H9 (cell line): ENCODE measurements at regions not wholly inside any gene's neighbourhood (a gene's known extent, or its start where the extent isn't known, plus 50 kb on each side); places are given as distances from the start of the nearest gene placed in this dataset.

ENCODE experiments used
- DNase-seq: peaks from one replicate; pipeline ENCODE4 v3.0.0-alpha.2; 2017
- H2AFZ ChIP-seq: one replicate; pipeline ENCODE4 v1.6.1; 2013; ENCODE audit warnings: mild to moderate bottlenecking, low read length, control low read depth, moderate library complexity
- H2AK5ac ChIP-seq: 2 replicates; pipeline ENCODE4 v1.6.1; 2013; ENCODE audit warnings: low read length, control low read depth, mixed read lengths; ENCODE audit not compliant: insufficient read length
- H2BK120ac ChIP-seq: one replicate; pipeline ENCODE4 v1.6.1; 2013; ENCODE audit warnings: low read depth, mild to moderate bottlenecking, low read length, control low read depth, inconsistent platforms; ENCODE audit not compliant: poor library complexity, severe bottlenecking
- H2BK12ac ChIP-seq: 2 replicates; pipeline ENCODE4 v1.6.1; 2013; ENCODE audit warnings: low read length, control low read depth, mixed read lengths, low read depth; ENCODE audit not compliant: insufficient read length
- H2BK15ac ChIP-seq: 2 replicates; pipeline ENCODE4 v1.6.1; 2013; ENCODE audit warnings: low read depth, low read length, control low read depth
- H2BK20ac ChIP-seq: one replicate; pipeline ENCODE4 v1.6.1; 2013; ENCODE audit warnings: low read depth, mild to moderate bottlenecking, low read length, control low read depth, inconsistent platforms; ENCODE audit not compliant: poor library complexity, severe bottlenecking
- H2BK5ac ChIP-seq: 2 replicates; pipeline ENCODE4 v1.6.1; 2013; ENCODE audit warnings: low read length, control low read depth, mixed read lengths; ENCODE audit not compliant: insufficient read length
- H3K14ac ChIP-seq: 2 replicates; pipeline ENCODE4 v1.6.1; 2013; ENCODE audit warnings: low read length, control low read depth; ENCODE audit not compliant: insufficient read depth
- H3K18ac ChIP-seq: 2 replicates; pipeline ENCODE4 v1.6.1; 2013; ENCODE audit warnings: low read depth, mild to moderate bottlenecking, mixed read lengths, low read length, control low read depth; ENCODE audit not compliant: insufficient read length
- H3K23ac ChIP-seq: 2 replicates; pipeline ENCODE4 v1.6.1; 2013; ENCODE audit warnings: low read length, control low read depth, mixed read lengths, low read depth; ENCODE audit not compliant: insufficient read length
- H3K23me2 ChIP-seq: 2 replicates; pipeline ENCODE4 v1.6.1; 2013; ENCODE audit warnings: low read depth, mild to moderate bottlenecking, mixed read lengths, low read length, control low read depth; ENCODE audit not compliant: insufficient read length, poor library complexity, severe bottlenecking
- H3K27ac ChIP-seq: 2 replicates; pipeline ENCODE4 v1.5.1; 2013; ENCODE audit warnings: low read length, control low read depth, mixed read lengths, low read depth; ENCODE audit not compliant: insufficient read length
- H3K27me3 ChIP-seq: 2 replicates; pipeline ENCODE4 v1.6.1; 2013; ENCODE audit warnings: low read length, control low read depth, inconsistent platforms; ENCODE audit not compliant: insufficient read depth
- H3K4ac ChIP-seq: 2 replicates; pipeline ENCODE4 v1.6.1; 2013; ENCODE audit warnings: low read depth, mild to moderate bottlenecking, control low read depth, inconsistent platforms, low read length, moderate library complexity
- H3K4me1 ChIP-seq: 2 replicates; pipeline ENCODE4 v1.6.1; 2013; ENCODE audit warnings: low read length, control low read depth, inconsistent platforms; ENCODE audit not compliant: insufficient read depth
- H3K4me2 ChIP-seq: 2 replicates; pipeline ENCODE4 v1.6.1; 2013; ENCODE audit warnings: low read length, control low read depth, mixed read lengths; ENCODE audit not compliant: insufficient read length, insufficient read depth
- H3K56ac ChIP-seq: 2 replicates; pipeline ENCODE4 v1.6.1; 2013; ENCODE audit warnings: low read depth, mild to moderate bottlenecking, mixed read lengths, low read length, control low read depth; ENCODE audit not compliant: insufficient read length
- H3K79me1 ChIP-seq: 2 replicates; pipeline ENCODE4 v1.6.1; 2013; ENCODE audit warnings: low read depth, mild to moderate bottlenecking, moderate library complexity, low read length, control low read depth, inconsistent platforms; ENCODE audit not compliant: insufficient read depth, poor library complexity, severe bottlenecking
- H3K79me2 ChIP-seq: 2 replicates; pipeline ENCODE4 v1.6.1; 2013; ENCODE audit warnings: low read length, control low read depth, inconsistent platforms; ENCODE audit not compliant: insufficient read depth
- H3K9ac ChIP-seq: 2 replicates; pipeline ENCODE4 v1.6.1; 2013; ENCODE audit warnings: low read length, control low read depth, mixed read lengths; ENCODE audit not compliant: insufficient read length; ENCODE audit errors: extremely low read depth
- H3K9me3 ChIP-seq: one replicate; pipeline ENCODE4 v1.6.1; 2013; ENCODE audit warnings: low read depth, low read length, inconsistent platforms; ENCODE audit not compliant: control insufficient read depth
- H3T11ph ChIP-seq: one replicate; pipeline ENCODE4 v1.6.1; 2013; ENCODE audit warnings: mild to moderate bottlenecking, low read length, control low read depth, inconsistent platforms
- H4K20me1 ChIP-seq: one replicate; pipeline ENCODE4 v1.6.1; 2013; ENCODE audit not compliant: control insufficient read depth, insufficient read length, insufficient read depth
- H4K5ac ChIP-seq: 2 replicates; pipeline ENCODE4 v1.6.1; 2013; ENCODE audit warnings: low read depth, mild to moderate bottlenecking, mixed read lengths, low read length, control low read depth; ENCODE audit not compliant: insufficient read length
- H4K8ac ChIP-seq: replicated peaks from 2 replicates; pipeline ENCODE4 v1.6.1; 2013; ENCODE audit warnings: low read length, control low read depth, mixed read lengths, low read depth; ENCODE audit not compliant: insufficient read length
- H4K91ac ChIP-seq: 2 replicates; pipeline ENCODE4 v1.6.1; 2013; ENCODE audit warnings: low read depth, mild to moderate bottlenecking, moderate library complexity, mixed read lengths, low read length, control low read depth; ENCODE audit not compliant: insufficient read length
- H3K27ac Mint-ChIP-seq, 3 experiments: 2 replicates in 2 of 3; 3 replicates in 1 of 3; pipeline ENCODE4 v1.8.0; 2020 to 2021; ENCODE audit warnings: mixed read lengths in 3 of 3, mild to moderate bottlenecking in 1 of 3, moderate library complexity in 1 of 3
- H3K27me3 Mint-ChIP-seq: 2 replicates; pipeline ENCODE4 v1.8.0; 2021; ENCODE audit warnings: low read depth, mild to moderate bottlenecking, moderate library complexity, mixed read lengths
- H3K36me3 Mint-ChIP-seq, 3 experiments: 2 replicates in 2 of 3; 3 replicates in 1 of 3; pipeline ENCODE4 v1.8.0; 2020 to 2021; ENCODE audit warnings: low read depth in 3 of 3, mixed read lengths in 3 of 3; ENCODE audit not compliant: insufficient read depth in 1 of 3
- H3K4me1 Mint-ChIP-seq, 2 experiments: 2 replicates each; pipeline ENCODE4 v1.8.0; 2020; ENCODE audit warnings: mixed read lengths in 2 of 2
- H3K4me3 Mint-ChIP-seq, 2 experiments: 2 replicates in 1 of 2; 3 replicates in 1 of 2; pipeline ENCODE4 v1.8.0; 2020 to 2021; ENCODE audit warnings: mild to moderate bottlenecking in 2 of 2, mixed read lengths in 2 of 2, moderate library complexity in 1 of 2
- H3K9me3 Mint-ChIP-seq, 2 experiments: 2 replicates in 1 of 2; 3 replicates in 1 of 2; pipeline ENCODE4 v1.8.0; 2020; ENCODE audit warnings: mild to moderate bottlenecking in 2 of 2, mixed read lengths in 2 of 2, moderate library complexity in 1 of 2
- WGBS: extraction: QIAGEN DNeasy Blood & Tissue Kit; methylation state at CpG from one replicate; pipeline ENCODE4 v1.1.7; 2013; ENCODE audit warnings: missing lambda C conversion rate, low lambda C conversion rate, mixed read lengths; ENCODE audit not compliant: insufficient read length; ENCODE audit errors: extremely low coverage; 5-methylcytosine and 5-hydroxymethylcytosine counted together
- TF ChIP-seq, protein P1 (sequence below): fragments of 200-600 bp; sonication (generic); conservative IDR thresholded peaks from 3 replicates; pipeline ENCODE4 v1.8.0; 2021; ENCODE audit warnings: antibody characterized with exemption, mild to moderate bottlenecking

GRCh38 chr1:229024528-229025130, 246.3 kb upstream of the RAB4A start:
- no peak overlapping the region for H4K5ac ChIP-seq
- no peak overlapping the region for H2BK120ac ChIP-seq
- no peak for DNase-seq
- H3K79me1 ChIP-seq = no peaks in the 10 kb centered on the region
- Mint-ChIP-seq H3K4me1 (peaks cover 45 to 54% of the 10 kb centered on the region in 2 experiments), H3K4me3 (no peak overlapping the region), H3K36me3 (no peaks in the 10 kb centered on the region), H3K27me3 (peaks cover 76% of the 10 kb centered on the region), H3K9me3 (no peaks in the 10 kb centered on the region), H3K27ac (no peak overlapping the region)
- H4K91ac ChIP-seq = no peak overlapping the region
- H3T11ph ChIP-seq = no peak overlapping the region
- no peak overlapping the region for H2AK5ac ChIP-seq
- no peak overlapping the region for H3K4ac ChIP-seq
- no peaks in the 10 kb centered on the region for H3K9me3 ChIP-seq
- H3K79me2 ChIP-seq = no peaks in the 10 kb centered on the region
- H3K4me1 ChIP-seq = peaks cover 4% of the 10 kb centered on the region; the same call in 1 of the 2 replicates
- no peak overlapping the region for H2BK12ac ChIP-seq
- H3K23me2 ChIP-seq = no peaks in the 10 kb centered on the region
- H2AFZ ChIP-seq = no peak overlapping the region
- no CpG with 5 or more reads among the region's 13 CpGs for whole genome bisulfite sequencing
- no peaks in the 10 kb centered on the region for H4K20me1 ChIP-seq
- H2BK5ac ChIP-seq = no peak overlapping the region
- no peak overlapping the region for H2BK20ac ChIP-seq
- H3K18ac ChIP-seq = no peak overlapping the region
- H4K8ac ChIP-seq = no peak overlapping the region
- no peaks in the 10 kb centered on the region for H3K27me3 ChIP-seq
- no peak overlapping the region for H3K9ac ChIP-seq
- no peak overlapping the region for H3K56ac ChIP-seq
- H3K23ac ChIP-seq = no peak overlapping the region
- H3K27ac ChIP-seq = no peak overlapping the region
- H3K14ac ChIP-seq = no peak overlapping the region
- H3K4me2 ChIP-seq = no peak overlapping the region
- TF ChIP-seq, protein P1, sequence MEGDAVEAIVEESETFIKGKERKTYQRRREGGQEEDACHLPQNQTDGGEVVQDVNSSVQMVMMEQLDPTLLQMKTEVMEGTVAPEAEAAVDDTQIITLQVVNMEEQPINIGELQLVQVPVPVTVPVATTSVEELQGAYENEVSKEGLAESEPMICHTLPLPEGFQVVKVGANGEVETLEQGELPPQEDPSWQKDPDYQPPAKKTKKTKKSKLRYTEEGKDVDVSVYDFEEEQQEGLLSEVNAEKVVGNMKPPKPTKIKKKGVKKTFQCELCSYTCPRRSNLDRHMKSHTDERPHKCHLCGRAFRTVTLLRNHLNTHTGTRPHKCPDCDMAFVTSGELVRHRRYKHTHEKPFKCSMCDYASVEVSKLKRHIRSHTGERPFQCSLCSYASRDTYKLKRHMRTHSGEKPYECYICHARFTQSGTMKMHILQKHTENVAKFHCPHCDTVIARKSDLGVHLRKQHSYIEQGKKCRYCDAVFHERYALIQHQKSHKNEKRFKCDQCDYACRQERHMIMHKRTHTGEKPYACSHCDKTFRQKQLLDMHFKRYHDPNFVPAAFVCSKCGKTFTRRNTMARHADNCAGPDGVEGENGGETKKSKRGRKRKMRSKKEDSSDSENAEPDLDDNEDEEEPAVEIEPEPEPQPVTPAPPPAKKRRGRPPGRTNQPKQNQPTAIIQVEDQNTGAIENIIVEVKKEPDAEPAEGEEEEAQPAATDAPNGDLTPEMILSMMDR = no peak
- H2BK15ac ChIP-seq = no peak overlapping the region
